ENCODE measurements at regions not wholly inside any gene's neighbourhood (a gene's known extent, or its start where the extent isn't known, plus 50 kb on each side); places are given as distances from the start of the nearest gene placed in this dataset.
"Not testable (repeated sequence)": the region's sequence is repeated elsewhere in the genome, so short reads cannot be mapped to it uniquely, and the experiment has no call there.

DNA sequence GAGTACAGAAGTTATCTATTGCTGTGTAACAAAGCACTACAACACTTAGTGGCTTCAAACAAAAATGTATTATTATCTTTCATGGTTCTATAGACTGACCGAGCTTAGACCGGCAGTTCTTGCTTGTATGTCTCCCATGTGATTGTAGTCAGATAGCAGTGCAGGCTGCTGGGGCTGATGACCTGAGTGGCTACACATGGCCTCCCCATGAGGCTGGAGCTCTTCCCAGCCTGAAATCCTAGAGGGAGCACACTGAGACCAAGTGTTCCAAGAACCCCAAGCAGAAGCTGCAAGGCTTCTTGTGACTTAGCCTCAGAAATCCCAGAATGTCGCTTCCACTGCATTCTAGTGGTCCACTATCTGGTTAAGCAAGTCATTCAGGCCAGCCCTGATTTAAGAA is 141.2 kb upstream of the TLE3 start:
- DNase-seq, result no peak

DNA sequence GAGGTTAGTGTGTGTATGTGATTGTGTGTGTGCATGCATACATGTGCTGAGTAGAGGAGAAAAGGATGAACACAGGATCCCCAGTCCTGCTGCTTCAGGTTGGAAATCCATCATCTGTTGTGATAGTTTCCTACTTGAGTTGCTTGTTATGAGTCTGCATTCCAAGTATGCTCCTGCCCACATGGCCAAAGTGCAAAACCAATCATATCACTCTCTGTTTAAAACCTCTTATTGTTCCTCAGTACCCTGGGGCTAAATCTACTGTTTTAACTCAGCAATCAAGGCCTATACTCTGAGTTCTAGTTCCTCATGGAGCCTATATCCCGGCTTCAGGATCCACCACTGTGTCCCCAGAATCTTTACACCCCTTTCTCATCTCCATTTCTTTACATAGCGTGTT is 139.9 kb upstream of the TLE3 start:
- DNase-seq, result no peak

DNA sequence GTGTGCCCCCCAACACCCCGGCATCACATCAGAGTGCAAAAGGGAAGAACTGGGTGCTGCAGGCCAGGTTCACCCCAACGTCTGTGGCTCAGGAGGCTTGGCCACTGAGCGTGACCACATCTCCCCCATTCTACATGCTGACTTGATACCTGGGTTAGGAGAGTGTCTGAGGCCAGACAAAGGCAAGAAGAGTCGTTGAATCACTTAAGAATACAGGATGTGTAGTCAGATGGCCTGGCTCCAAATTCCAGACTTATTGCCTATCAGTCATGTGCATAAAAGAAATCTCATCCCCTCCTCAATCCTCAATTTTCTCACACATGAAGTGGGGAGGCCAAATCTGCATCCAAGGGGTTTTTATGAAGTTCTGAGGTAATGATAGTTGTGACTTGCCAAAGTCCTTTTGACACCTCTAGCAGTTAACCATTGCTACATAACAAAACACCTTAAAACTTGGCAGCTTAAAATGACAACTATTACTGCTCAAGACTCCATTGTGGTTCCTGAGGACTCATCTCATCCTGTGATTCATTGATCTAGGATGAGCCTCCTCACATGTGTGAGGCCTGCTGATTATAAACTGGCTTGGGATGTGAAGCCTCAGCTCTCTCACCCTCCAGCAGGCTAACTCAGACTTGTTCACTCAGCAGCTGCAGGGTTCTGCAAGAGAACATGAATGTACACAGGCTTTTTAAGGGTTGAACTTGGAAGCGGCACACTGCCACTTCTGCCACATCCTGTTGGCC is 138.8 kb upstream of the TLE3 start:
- no peak for DNase-seq

DNA sequence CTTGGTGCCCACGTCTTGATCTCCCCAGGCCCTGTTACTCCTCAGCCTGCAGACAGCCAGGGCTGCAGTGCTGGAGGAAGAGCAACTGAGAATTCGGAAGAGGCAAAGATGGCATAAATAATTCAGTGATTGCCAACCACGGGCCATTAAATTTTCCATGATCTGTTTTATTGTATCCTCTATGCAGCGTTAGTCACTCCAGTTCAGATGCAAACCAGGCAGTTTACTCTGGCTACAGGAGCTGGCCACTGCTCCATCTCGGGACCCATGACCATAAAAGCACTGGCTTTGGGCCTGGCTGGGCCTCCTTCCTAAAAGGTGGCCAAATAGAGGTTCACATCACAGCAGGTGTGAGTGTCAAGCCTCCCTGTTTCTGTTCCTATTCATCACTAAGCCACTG is 137.6 kb upstream of the TLE3 start:
- DNase-seq, result no peak

DNA sequence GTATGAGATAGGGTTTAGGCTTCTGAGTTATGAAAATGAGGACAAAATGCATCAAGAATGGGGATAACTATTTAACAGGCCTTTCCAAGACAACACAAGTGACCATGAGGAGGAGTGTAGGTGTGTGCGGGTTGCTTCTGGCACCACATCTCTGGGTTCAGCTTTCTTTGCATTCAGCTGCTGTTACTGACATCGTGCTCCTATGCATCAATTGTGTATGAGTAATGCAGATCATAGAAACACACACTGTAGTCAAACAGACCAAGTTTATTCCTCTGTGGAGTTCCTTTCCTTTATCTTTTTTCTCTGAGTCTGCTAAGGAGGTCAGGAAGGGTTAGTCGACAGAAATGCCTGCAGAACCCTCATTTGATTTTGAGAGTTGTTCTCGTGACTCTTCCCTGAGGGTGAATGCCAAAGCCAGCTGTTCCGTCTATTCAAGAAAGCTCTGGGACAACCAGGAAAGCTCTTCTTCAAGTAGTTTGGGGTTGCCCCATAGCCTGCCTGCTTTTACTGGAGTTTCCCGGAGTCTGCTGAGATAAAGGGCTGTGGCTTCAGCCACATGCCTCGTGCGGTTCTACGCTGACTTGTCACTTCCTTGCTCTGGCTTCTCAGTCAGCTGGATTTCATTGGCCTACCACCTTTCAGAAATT is 136.7 kb upstream of the TLE3 start:
- no peak for DNase-seq

DNA sequence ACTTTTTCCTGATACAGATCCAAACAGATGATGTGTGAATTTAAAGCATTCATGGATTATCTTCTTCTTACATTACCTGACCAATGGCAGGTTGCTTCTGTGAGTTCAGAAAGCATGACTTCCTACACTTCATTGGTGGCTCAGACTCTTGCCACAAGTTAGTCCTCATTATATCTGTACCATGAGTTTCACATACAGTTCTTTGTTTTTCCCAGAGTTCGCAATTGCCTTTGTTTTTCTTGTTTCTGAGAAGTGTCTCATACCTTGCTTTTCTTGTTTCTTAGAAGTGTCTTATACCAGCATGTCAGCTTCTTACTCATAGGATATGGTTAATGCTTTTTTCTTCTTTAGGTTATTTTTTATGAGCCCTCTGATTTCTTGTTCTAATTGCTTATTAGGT is 133.8 kb upstream of the TLE3 start:
- no peak for DNase-seq

DNA sequence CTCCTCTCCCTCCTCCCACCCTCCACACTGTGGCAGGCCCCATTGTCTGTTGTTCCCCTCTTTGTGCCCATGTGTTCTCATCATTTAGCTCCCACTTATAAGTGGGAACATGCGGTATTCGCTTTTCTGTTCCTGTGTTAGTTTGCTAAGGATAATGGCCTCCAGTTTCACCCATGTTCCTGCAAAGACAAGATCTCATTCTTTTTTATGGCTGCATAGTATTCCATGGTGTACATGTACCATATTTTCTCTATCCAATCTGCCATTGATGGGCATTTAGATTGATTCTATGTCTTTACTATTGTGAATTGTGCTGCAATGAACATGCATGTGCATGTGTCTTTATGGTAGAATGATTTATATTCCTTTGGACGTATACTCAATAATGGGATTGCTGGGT is 130.2 kb upstream of the TLE3 start:
- DNase-seq, result not testable (repeated sequence)

DNA sequence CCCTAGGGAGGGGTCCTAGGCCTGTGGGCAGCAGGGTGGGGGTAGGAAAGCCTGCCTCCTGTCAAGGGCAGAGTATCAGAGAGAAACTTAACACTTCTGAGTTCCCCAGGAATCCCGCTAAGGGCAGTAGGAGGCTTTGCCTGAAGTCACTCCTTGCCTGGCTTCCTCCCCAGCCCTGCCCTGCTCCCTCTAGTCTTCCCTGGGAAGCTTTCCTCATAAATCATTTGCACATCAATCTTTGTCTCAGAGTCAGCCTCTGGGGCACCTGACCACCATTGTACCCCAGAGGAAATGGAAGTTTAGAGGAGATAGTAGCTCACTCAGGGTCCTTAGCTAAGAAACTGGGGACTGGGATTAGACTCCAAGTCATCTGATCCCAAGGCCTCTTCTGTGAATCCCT is 129.4 kb upstream of the TLE3 start:
- no peak for DNase-seq

DNA sequence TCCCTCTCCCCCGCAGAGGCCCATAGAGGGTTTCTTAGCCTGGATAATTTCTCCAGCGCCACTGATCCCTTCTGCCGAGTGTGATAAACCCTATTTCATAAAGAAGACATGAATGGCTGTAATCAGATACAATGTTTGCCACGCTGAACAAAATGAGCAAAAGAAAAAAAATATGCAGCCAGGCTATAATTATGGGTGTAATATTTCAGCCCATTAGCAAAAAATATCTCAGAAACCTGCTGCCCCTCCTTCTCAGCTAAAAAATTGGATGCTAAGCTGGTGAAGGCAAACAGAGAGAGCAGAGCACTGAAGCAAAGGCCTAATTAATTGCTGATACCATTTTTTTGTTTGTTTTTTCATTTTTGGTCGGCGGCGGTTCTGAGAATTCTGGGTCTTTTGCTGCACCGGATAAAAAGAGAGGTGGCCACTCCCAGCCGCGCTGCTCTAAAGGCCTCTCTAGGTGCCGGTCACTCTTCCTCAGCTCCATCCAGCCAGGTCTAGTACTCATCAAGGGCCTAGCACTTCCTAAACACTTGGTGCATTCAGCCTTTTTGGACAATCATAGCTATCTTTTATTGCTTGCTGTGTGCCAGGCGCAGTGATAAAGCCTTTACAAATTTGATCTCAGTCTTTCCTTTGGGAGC is 128.7 kb upstream of the TLE3 start:
- DNase-seq, result no peak

DNA sequence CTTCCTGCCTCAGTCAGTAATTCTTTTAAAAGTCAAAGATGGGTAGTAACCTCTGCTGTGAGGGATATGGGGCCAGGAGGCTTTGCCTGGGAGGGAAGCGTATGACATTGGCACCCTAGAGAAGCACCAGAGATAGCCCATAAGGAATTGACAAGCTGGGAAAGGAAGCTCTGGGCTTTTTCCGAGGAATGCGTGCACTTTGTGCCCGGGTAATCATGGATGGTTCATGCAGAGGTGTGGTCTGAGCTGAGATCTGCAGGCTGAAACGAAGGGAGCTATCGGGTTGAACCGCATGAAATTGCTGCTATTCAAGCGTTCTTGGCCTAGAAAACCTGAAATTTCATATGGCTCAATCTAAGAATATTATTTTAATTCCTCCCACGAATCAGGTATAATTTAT is 127.7 kb upstream of the TLE3 start:
- no peak for DNase-seq

DNA sequence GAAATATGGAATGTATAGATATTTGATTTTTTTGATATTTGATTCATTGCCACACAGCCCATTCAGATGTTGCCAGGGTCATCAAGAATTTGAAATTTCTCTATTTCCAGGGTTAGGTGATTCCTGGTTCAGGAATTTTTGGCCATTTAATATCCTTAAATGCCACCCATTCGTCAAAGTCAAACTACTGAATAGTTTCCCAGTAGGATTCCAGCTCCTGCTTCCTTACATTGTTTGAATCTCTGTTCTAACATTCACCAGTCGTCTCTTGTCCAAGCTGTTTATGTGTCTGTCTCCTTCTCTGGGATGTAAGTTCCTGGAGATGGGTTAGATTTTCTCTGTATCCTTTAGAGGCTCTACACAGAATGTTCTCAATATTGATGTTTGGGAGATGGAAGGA is 124.9 kb upstream of the TLE3 start:
- DNase-seq, result no peak

DNA sequence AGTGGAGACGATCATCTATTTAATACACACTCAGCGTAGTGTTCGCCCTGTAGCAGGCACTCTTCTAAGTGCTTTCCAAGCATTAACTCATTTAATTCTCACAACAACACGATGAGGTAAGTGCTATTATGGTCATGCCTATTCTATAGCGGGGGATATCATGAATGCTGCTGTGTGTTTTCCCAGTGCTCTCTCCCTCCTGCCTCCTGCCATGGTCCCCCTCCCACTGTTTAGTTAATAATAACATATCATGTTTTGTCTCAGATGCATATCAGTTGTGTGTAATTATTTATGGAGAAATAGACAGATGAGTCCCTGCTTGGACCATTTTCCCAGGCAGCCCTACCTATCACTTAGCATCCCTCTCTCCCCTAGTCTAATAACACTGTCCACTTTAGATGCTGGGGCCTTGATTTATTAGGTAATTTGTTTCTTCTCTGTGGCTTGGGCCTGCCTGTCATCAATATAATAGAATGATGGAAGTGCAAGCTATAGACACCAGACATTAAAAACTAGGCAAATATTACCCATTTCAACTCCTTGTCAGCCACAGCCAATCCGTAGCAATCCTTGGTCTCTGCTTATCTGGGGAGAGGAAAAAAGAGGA is 122.9 kb upstream of the TLE3 start:
- no peak for DNase-seq

DNA sequence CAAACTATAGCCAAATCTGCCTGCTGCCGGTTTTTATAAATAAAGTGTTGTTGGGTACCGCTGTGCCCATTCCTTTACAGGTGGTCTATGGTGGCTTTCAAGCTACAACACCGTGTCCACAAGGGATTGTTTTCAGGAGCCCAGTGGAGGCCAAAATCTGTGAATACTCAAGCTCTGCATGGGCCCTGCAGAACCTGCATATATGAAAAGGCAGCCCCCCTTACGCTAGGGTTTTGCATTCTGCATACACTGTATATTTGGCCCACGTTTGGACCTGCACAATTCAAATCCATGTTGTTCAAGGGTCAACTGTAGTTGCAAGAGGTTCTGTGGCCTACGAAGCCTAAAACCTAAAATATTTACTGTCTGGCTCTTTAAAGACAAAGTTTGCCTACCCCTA is 122.2 kb upstream of the TLE3 start:
- no peak for DNase-seq

DNA sequence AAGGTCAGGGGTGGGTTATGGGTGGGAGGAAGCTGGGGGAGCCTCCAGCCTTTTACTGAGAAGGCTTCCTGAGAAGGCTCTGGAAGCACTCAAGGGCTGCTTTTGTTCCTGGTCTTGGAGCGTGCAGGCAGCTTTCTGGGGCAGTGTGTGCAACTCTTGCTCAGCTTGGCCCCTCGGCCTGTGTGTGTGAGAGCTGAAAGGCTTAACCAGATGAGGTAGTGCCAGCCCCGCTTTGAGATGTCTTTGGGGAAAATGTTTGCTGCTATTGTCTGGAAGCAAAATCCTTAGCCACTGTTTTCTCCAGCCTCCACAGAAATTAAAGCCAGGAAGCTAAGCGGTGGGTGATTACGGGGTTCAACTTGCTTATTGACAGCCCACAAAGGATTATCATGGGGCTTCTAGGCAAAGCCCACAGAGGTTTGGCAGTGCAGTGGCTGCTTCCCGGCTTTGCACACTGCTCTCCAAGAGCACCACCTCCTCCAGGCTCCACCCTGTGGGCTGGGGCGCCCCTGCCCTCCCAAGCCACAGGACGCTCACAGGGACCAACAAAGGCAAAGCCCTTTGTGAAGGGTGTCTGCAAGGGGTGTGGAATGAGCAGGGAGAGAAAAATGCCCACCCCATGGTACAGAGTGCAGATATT is 121.7 kb upstream of the TLE3 start:
- DNase-seq, result no peak

DNA sequence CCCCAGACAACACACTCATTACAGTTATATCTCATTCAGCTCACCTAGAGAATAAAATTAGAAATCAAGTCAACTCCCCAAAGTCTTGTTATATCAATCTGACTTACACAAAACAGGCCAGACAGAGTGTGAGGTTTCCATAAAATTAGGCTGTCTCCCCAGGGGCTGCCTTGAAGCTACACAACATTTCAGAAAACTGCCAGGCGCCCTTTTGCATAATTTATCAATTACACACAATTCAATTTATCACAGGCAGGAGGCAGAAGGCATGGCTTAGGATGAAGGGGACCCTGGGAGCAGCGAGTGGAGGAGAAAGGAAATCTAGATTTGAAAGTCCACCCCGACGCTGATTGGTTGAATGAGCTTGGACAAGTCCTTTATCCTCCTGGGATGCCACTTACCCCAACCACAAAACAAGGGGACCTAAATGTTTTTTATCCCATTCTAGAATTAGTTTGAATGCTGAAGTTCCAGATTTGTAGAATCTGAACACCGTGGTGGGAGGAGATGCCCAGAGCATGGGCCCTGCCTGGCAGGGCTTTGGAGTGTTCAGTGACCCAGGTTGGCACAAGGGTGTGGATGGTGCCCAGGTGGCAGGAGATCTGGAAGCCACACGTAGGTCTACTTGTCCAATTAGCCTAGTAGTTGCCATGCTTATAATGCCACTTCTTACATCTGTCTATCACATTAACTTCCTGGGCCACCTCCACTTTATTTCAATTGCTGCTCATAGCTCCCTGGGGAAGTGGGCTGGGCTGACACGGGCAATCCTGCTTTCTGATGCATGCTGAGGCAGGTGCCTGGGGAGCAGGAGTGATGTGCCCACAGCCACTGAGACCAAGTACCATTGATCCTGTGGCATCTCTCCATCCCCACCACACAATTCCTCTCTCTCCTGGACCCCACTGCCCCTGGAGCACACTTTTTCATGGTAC is 119.8 kb upstream of the TLE3 start:
- DNase-seq, result no peak

DNA sequence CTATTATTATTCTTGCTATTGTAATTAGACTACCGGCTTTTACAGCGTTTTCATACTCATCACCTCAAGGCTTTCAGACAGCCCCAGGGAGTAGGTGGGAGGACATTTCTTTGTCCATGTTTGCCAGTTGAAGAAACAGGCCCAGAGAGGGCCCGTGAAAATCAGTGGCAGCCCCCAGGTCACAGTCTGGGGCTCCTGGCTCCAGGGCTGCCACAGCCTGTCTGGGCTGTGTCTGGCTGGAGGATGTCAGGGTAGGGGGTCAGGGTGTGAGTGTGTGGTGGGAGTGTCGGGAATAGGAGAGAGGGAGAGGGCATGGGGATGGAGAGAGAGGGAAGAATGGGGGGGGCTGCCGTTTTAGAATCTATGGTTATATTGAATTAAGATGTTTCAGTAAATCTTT is 118.2 kb upstream of the TLE3 start:
- no peak for DNase-seq

DNA sequence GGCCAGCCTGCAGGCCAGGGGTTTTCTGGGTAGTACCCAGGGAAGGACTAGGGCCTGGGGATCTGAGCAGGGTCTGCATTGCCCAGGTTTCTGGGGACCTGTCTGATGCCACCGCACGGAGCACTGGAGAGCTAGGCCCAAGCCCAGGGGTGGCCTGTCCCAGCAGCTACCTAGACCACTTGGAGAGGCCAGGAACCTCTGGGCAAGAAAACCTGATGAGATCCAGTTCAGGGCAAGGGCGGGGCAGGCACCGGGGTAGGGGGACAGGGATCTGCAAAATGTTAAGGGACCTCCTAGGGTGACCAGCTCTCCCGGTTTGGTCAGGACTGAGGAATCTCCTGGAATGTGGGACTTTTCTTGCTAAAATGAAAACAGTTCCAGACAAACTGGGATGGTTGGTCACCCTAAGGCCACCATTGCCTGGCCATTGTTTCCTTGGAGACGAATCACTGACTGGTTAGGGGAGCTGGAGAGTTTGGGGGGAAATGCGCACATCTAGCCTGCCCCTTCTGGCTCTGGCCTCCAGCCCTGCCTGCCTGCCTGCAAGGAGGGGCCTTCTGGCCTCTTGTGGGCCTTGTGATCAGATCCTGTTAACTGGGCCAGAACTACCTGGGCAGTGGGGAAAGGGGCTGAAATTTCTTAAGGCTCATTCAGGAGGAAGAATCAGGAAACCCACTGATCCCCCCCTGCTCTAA is 117.4 kb upstream of the TLE3 start:
- DNase-seq, result no peak

DNA sequence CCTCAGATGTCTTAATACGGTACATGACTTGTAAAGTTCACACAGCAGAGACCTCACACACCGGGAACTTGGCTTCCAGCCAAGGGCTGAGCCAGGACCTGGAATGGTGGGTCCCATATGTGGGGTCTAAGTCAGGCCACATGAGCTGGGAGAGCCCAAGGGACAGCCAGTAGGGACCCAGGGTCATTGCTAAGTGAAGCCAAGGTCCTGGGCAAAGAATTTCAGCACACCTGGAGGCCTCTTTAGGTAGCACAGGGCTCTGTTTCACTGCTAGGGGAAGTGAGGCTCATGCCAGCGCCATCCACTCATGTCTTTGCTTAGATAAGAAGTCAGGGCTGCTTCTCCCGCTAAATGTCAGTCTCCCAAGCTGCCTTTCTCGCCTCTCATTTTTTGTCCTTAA is 116.6 kb upstream of the TLE3 start:
- no peak for DNase-seq

DNA sequence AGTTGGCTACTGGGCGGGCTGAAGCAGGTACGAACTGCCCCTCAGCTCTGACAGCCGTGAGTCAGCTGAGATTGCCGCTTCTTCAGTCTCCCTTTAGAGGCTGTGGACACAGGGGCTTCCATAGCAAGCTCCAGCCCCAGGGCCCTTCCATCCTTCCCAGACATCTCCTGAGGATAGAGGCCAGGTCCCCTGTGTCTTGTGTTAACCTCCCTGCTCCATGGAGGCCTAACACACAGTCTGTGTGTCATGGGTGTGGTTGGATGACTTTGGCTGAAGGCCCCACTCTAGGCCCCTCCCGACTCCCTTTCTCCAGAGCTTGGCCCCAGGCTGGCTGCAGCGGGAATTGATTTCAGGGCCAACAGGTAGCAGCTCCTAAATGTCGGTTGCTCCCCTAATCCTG is 116.1 kb upstream of the TLE3 start:
- DNase-seq, result no peak

DNA sequence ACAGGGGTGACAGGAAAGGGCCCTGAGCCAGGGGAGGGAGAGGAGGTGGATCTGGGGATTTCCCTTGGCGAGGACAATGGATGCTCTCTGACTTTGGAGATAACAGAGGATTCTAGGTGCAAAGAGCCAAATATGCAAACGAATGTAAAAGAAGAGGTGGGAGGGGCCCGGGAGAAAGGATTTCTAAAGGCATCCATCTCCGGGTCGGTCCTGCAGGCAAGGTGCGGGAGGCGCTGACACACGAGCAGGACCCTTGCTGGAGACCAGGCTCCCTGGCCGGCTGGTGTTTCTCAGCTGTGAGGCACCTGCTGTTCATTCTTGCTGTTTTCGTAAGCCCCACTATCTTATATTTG is 115.2 kb upstream of the TLE3 start:
- no peak for DNase-seq

DNA sequence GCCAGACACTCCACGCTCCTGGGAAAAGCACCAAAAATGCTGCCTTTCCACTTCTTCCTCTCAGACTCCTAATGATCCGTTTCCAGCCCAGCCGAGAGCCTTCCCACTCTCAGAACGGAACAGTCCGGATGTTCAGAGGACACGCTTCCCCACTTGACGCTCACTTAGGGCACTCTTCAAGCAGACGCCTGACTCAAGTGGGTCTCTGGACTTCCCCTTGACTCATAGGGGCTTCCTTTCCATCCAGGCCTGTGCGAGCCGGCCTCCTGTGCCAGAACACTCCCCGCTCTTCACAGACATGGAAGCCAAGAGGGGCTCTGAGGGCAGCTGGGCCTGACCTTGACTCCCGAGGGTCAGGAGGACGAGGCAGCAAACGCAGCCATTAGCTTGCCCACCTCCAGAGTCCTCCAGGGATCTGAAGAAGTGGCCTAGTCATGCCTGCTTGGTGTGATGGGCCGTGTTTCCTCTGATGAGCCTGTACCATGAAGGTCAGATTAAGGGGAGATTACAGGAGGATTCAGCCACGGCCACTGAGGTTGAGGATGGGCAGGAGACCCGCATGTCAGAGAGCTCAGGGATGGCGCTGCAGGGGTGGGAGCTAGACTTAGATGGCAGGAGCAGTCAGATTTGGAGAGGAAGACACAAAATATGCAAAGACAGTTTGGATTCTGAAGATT is 114.7 kb upstream of the TLE3 start:
- DNase-seq, result no peak
